Neural progenitor cell (in vitro differentiated cells): ENCODE measurements at regions not wholly inside any gene's neighbourhood (a gene's known extent, or its start where the extent isn't known, plus 50 kb on each side); places are given as distances from the start of the nearest gene placed in this dataset.

Experiments used
- DNase-seq: peaks from one replicate; pipeline ENCODE4 v3.0.0-alpha.2; 2016; ENCODE audit warnings: low spot score
- H2AFZ ChIP-seq: fragments of 200-600 bp; sonication (generic); replicated peaks from 2 replicates; pipeline ENCODE4 v1.6.1; 2016; ENCODE audit warnings: antibody characterized with exemption
- H3F3A ChIP-seq: fragments of 200-600 bp; sonication (generic); 2 replicates; pipeline ENCODE4 v1.6.1; 2016; ENCODE audit warnings: antibody characterized with exemption, low read depth
- H3K27ac ChIP-seq: fragments of 200-600 bp; sonication (generic); 2 replicates; pipeline ENCODE4 v1.5.1; 2016; ENCODE audit warnings: mild to moderate bottlenecking
- H3K27me3 ChIP-seq: fragments of 200-600 bp; sonication (generic); 2 replicates; pipeline ENCODE4 v1.6.1; 2016; ENCODE audit warnings: mild to moderate bottlenecking, moderate library complexity
- H3K36me3 ChIP-seq: fragments of 200-600 bp; sonication (generic); 2 replicates; pipeline ENCODE4 v1.5.1; 2016
- H3K4me1 ChIP-seq: fragments of 200-600 bp; sonication (generic); 2 replicates; pipeline ENCODE4 v1.6.1; 2016; ENCODE audit warnings: mixed run types
- H3K4me2 ChIP-seq: fragments of 200-600 bp; sonication (generic); 2 replicates; pipeline ENCODE4 v1.6.1; 2016
- H3K4me3 ChIP-seq: fragments of 200-600 bp; sonication (generic); 2 replicates; pipeline ENCODE4 v1.5.1; 2016
- H3K79me2 ChIP-seq: fragments of 200-600 bp; sonication (generic); 2 replicates; pipeline ENCODE4 v1.6.1; 2016; ENCODE audit warnings: low read depth
- H3K9ac ChIP-seq: fragments of 200-600 bp; sonication (generic); 2 replicates; pipeline ENCODE4 v1.6.1; 2016
- H3K9me3 ChIP-seq: fragments of 200-600 bp; sonication (generic); 2 replicates; pipeline ENCODE4 v1.5.1; 2016; ENCODE audit warnings: low read depth
- H4K20me1 ChIP-seq: fragments of 200-600 bp; sonication (generic); 2 replicates; pipeline ENCODE4 v1.6.1; 2016; ENCODE audit warnings: low read depth
- H3K27ac Mint-ChIP-seq: 3 replicates; pipeline ENCODE4 v1.8.0; 2021; ENCODE audit warnings: mixed read lengths
- H3K27me3 Mint-ChIP-seq: 2 replicates; pipeline ENCODE4 v1.8.0; 2022; ENCODE audit warnings: low read depth, mild to moderate bottlenecking, inconsistent platforms, moderate library complexity, mixed read lengths; ENCODE audit not compliant: insufficient read depth
- H3K36me3 Mint-ChIP-seq: 3 replicates; pipeline ENCODE4 v1.8.0; 2021; ENCODE audit warnings: mixed read lengths
- H3K4me1 Mint-ChIP-seq: 3 replicates; pipeline ENCODE4 v1.8.0; 2021; ENCODE audit warnings: mixed read lengths
- H3K4me3 Mint-ChIP-seq: 3 replicates; pipeline ENCODE4 v1.8.0; 2021; ENCODE audit warnings: mild to moderate bottlenecking, moderate library complexity, mixed read lengths
- H3K9me3 Mint-ChIP-seq: 3 replicates; pipeline ENCODE4 v1.8.0; 2020; ENCODE audit warnings: mixed read lengths
- EZH2 ChIP-seq: fragments of 200-600 bp; sonication (generic); IDR thresholded peaks from 2 replicates; pipeline ENCODE4 v1.6.1; 2017; ENCODE audit warnings: antibody characterized with exemption, mild to moderate bottlenecking, moderate library complexity
- EZH2phosphoT487 ChIP-seq: fragments of 200-600 bp; sonication (generic); IDR thresholded peaks from 2 replicates; pipeline ENCODE4 v1.6.1; 2017; ENCODE audit warnings: antibody characterized with exemption
- TF ChIP-seq, protein P1 (sequence below): fragments of 200-600 bp; sonication (generic); IDR thresholded peaks from 2 replicates; pipeline ENCODE4 v1.5.1; 2017; ENCODE audit warnings: antibody characterized with exemption, mild to moderate bottlenecking

DNA sequence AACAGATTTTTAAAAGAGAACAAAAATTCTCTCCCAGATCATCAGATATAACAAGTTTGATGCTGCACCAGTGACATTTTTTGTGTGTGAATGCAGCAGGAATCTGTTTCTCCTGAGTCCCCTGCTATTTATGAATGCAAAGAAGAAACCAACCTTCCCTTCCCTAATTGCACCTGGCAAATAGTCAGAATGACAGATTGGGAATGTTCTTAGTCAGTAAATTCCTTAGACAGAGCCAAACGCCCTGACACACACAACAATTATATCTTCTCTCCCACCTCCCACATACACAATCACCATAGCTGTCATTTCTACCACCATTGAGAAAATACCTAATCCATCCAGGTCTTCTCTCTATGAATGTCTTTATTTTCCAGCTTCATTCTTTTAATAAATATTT is 174.4 kb downstream of the ALG10B start:
- H3K4me2 ChIP-seq, result no peak overlapping the region
- Mint-ChIP-seq H3K4me3 (no peak overlapping the region), H3K4me1 (peaks cover 8% of the 10 kb centered on the region), H3K27ac (no peak overlapping the region), H3K36me3 (no peaks in the 10 kb centered on the region), H3K9me3 (no peaks in the 10 kb centered on the region), H3K27me3 (no peaks in the 10 kb centered on the region)
- no peak overlapping the region for H2AFZ ChIP-seq
- H3K9ac ChIP-seq, result no peak overlapping the region
- no peak overlapping the region for H3K4me3 ChIP-seq
- H3F3A ChIP-seq, result no peaks in the 10 kb centered on the region
- no peaks in the 10 kb centered on the region for H3K79me2 ChIP-seq
- peaks cover 5% of the 10 kb centered on the region for H3K4me1 ChIP-seq
- no peak overlapping the region for H3K27ac ChIP-seq
- no peak for DNase-seq
- H4K20me1 ChIP-seq, result no peaks in the 10 kb centered on the region
- TF ChIP-seq EZH2 (no peak), EZH2phosphoT487 (no peak)
- TF ChIP-seq, protein P1, sequence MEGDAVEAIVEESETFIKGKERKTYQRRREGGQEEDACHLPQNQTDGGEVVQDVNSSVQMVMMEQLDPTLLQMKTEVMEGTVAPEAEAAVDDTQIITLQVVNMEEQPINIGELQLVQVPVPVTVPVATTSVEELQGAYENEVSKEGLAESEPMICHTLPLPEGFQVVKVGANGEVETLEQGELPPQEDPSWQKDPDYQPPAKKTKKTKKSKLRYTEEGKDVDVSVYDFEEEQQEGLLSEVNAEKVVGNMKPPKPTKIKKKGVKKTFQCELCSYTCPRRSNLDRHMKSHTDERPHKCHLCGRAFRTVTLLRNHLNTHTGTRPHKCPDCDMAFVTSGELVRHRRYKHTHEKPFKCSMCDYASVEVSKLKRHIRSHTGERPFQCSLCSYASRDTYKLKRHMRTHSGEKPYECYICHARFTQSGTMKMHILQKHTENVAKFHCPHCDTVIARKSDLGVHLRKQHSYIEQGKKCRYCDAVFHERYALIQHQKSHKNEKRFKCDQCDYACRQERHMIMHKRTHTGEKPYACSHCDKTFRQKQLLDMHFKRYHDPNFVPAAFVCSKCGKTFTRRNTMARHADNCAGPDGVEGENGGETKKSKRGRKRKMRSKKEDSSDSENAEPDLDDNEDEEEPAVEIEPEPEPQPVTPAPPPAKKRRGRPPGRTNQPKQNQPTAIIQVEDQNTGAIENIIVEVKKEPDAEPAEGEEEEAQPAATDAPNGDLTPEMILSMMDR, result no peak
- no peaks in the 10 kb centered on the region for H3K27me3 ChIP-seq
- no peaks in the 10 kb centered on the region for H3K36me3 ChIP-seq
- no peaks in the 10 kb centered on the region for H3K9me3 ChIP-seq

DNA sequence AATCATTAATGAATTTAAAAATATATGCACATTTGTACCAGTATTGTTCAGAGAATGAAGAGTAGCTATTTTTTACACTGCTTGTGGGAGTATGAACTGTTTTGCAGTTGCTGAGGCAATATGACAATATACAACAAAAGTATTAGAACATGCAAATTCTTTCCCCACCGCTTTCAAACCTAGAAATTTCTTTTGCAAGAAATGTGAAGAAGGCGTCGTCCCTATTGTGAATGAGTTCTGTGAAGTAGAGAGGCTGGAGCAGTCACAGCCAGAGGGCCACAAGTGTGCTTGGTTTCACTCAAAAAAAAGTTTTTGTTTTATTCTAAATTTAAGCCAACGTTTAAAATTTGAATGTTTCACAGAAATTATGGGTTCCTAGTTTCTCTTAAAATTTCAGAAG is 184.9 kb downstream of the ALG10B start:
- Mint-ChIP-seq H3K4me3 (no peak overlapping the region), H3K4me1 (peaks cover 4% of the 10 kb centered on the region), H3K9me3 (peaks cover 12% of the 10 kb centered on the region), H3K27ac (no peak overlapping the region), H3K36me3 (no peaks in the 10 kb centered on the region), H3K27me3 (peaks cover 2% of the 10 kb centered on the region)
- Histone ChIP-seq H3K9ac (no peak overlapping the region), H3F3A (no peaks in the 10 kb centered on the region), H3K4me3 (no peak overlapping the region), H3K4me1 (no peaks in the 10 kb centered on the region), H4K20me1 (no peaks in the 10 kb centered on the region), H3K27ac (no peak overlapping the region), H2AFZ (no peak overlapping the region), H3K9me3 (peaks cover 11% of the 10 kb centered on the region), H3K79me2 (no peaks in the 10 kb centered on the region), H3K27me3 (no peaks in the 10 kb centered on the region), H3K4me2 (no peak overlapping the region), H3K36me3 (peaks cover 8% of the 10 kb centered on the region)
- no peak for DNase-seq
- TF ChIP-seq EZH2phosphoT487, result no peak
- TF ChIP-seq, protein P1, result no peak

DNA sequence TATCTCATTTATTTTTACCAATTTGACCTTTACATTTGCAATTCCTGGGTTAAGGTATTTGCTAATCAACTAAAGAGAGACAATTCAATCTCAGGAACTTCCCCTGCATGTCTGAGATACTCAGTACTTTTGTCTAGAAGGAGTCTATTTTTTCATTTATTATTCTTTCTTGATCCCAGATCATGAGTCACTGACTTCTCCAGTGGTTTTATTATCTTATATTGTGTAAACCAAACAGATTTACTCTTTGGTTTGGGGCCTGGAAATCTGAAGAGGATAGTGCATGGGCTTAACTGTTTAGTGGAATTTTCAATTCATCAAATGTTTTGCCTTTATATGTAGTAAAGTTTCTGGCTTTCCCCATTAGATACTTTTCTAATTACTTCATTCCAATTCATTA is 185.4 kb downstream of the ALG10B start:
- Mint-ChIP-seq H3K4me3 (no peak overlapping the region), H3K27ac (no peak overlapping the region), H3K4me1 (peaks cover 4% of the 10 kb centered on the region), H3K9me3 (peaks cover 12% of the 10 kb centered on the region), H3K27me3 (peaks cover 2% of the 10 kb centered on the region), H3K36me3 (no peaks in the 10 kb centered on the region)
- H4K20me1 ChIP-seq, result no peaks in the 10 kb centered on the region
- H3K27ac ChIP-seq, result no peak overlapping the region
- H3F3A ChIP-seq, result no peaks in the 10 kb centered on the region
- H3K36me3 ChIP-seq, result peaks cover 8% of the 10 kb centered on the region
- H3K9me3 ChIP-seq, result peaks cover 10% of the 10 kb centered on the region
- peaks cover 2% of the 10 kb centered on the region for H3K4me1 ChIP-seq
- no peak for TF ChIP-seq EZH2phosphoT487
- no peak for TF ChIP-seq EZH2
- TF ChIP-seq, protein P1, result no peak
- no peak for DNase-seq
- H3K79me2 ChIP-seq, result no peaks in the 10 kb centered on the region
- H3K4me2 ChIP-seq, result no peak overlapping the region
- no peak overlapping the region for H2AFZ ChIP-seq
- H3K9ac ChIP-seq, result no peak overlapping the region
- no peak overlapping the region for H3K4me3 ChIP-seq
- H3K27me3 ChIP-seq, result no peaks in the 10 kb centered on the region
